Uterus (tissue), 3 donors: ENCODE measurements at regions not wholly inside any gene's neighbourhood (a gene's known extent, or its start where the extent isn't known, plus 50 kb on each side); places are given as distances from the start of the nearest gene placed in this dataset.

Experiments
- DNase-seq, 2 donors: peaks; one replicate each; pipeline ENCODE4 v3.0.0-alpha.2; 2019 to 2020
- H3K27ac ChIP-seq, 2 donors: fragments of 200-600 bp; sonication (generic); 1 replicate in 1 of 2; 2 replicates in 1 of 2; pipeline ENCODE4 v1.5.1; 2016 to 2018
- H3K27me3 ChIP-seq, 2 donors: fragments of 200-600 bp; sonication (generic); one replicate each; pipeline ENCODE4 v1.5.1; 2018 to 2019; ENCODE audit warnings: control low read depth in 1 of 2
- H3K36me3 ChIP-seq, 2 donors: fragments of 200-600 bp; sonication (generic); one replicate each; pipeline ENCODE4 v1.5.1; 2019; ENCODE audit warnings: control low read depth in 1 of 2
- H3K4me1 ChIP-seq, 2 donors: fragments of 200-600 bp; sonication (generic); one replicate each; pipeline ENCODE4 v1.5.1; 2018 to 2019; ENCODE audit warnings: control low read depth in 1 of 2
- H3K4me3 ChIP-seq, 2 donors: fragments of 200-600 bp; sonication (generic); 1 replicate in 1 of 2; 2 replicates in 1 of 2; pipeline ENCODE4 v1.5.1; 2018 to 2019; ENCODE audit warnings: mild to moderate bottlenecking in 1 of 2
- H3K9me3 ChIP-seq, 2 donors: fragments of 200-600 bp; sonication (generic); one replicate each; pipeline ENCODE4 v1.5.1; 2019; ENCODE audit warnings: control low read depth in 1 of 2
- POLR2A ChIP-seq, 2 donors: fragments of 450-650 bp; IDR thresholded peaks; one replicate each; pipeline ENCODE4 v1.6.1; 2016; ENCODE audit warnings: antibody characterized with exemption in 2 of 2, mild to moderate bottlenecking in 1 of 2, moderate library complexity in 1 of 2
- intact Hi-C: fragments of 100-400 bp; cut with DNase I; formaldehyde crosslinking; loops from one replicate; pipeline ENCODE4 v1.15.1; 2023; ENCODE audit warnings: low total_unique reads
- TF ChIP-seq, protein P1 (sequence below), 4 experiments: fragments of 200-600 bp in 2 of 4; fragments of 450-650 bp in 2 of 4; sonication (generic) in 2 of 4; IDR thresholded peaks; one replicate each; pipeline ENCODE4 v1.5.1; 2016 to 2019; ENCODE audit warnings: antibody characterized with exemption in 4 of 4, mild to moderate bottlenecking in 2 of 4, moderate library complexity in 1 of 4
- donor health status: DM: yes; HTN: yes; CAD: no.

DNA sequence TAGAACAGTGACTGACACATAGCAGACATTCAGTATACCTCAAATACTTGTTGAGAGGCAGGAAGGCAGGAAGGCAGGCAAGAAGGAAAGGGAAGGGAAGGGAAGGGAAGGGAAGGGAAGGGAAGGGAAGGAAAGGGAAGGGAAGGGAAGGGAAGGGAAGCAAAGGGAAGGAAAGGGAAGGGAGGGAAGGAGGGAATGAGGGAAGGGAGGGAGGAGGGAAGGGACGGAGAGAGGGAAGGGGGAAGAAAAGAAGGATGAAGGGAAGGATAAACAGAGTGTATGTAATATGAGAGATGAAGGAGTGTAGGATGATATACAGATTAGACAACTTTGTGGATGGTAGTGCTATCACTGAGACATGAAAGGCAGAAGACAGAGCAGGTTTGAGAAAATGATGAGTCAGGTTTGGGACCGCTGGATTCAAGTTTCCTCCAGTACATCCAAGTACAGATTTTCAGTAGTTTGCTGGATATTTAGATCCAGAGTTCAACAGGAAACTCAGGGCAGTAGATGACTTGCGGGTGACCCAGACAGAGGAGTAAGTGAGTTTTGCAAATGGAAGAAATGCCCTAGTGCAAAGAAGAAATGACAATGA, 85.9 kb downstream of the MAFB start:
- H3K4me1 ChIP-seq = no peaks in the 10 kb centered on the region
- H3K27ac ChIP-seq = no peak overlapping the region
- no peaks in the 10 kb centered on the region for H3K27me3 ChIP-seq
- no peaks in the 10 kb centered on the region for H3K9me3 ChIP-seq
- H3K4me3 ChIP-seq = no peak overlapping the region
- no peak for TF ChIP-seq POLR2A (IDR thresholded peaks at IDR 0.05)
- TF ChIP-seq, protein P1, sequence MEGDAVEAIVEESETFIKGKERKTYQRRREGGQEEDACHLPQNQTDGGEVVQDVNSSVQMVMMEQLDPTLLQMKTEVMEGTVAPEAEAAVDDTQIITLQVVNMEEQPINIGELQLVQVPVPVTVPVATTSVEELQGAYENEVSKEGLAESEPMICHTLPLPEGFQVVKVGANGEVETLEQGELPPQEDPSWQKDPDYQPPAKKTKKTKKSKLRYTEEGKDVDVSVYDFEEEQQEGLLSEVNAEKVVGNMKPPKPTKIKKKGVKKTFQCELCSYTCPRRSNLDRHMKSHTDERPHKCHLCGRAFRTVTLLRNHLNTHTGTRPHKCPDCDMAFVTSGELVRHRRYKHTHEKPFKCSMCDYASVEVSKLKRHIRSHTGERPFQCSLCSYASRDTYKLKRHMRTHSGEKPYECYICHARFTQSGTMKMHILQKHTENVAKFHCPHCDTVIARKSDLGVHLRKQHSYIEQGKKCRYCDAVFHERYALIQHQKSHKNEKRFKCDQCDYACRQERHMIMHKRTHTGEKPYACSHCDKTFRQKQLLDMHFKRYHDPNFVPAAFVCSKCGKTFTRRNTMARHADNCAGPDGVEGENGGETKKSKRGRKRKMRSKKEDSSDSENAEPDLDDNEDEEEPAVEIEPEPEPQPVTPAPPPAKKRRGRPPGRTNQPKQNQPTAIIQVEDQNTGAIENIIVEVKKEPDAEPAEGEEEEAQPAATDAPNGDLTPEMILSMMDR (IDR thresholded peaks at IDR 0.05) = no peak
- DNase-seq = no peak
- H3K36me3 ChIP-seq = no peaks in the 10 kb centered on the region
- intact Hi-C loops = no loop called here

DNA sequence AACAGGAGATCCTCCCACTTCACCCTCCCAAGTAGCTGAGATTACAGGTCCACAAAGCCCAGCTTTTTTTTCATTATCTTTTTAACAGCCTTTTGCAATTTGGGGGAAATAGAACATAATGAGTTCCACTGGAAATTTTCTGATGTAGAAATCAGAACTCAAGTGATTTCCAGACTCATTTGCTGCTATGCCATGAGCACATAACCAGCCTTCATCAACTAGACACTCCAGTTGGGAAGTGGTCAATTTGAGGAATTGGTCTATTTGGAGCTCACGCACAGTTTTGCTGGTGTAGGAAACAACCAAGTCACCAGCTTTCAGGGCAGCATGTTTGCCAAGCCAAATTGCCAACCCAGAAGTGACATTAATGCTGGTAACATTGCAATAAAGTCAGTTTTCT, 86.7 kb downstream of the MAFB start:
- TF ChIP-seq POLR2A (IDR thresholded peaks at IDR 0.05) = no peak
- TF ChIP-seq, protein P1 (IDR thresholded peaks at IDR 0.05) = no peak
- H3K27me3 ChIP-seq = no peaks in the 10 kb centered on the region
- no peak for DNase-seq

DNA sequence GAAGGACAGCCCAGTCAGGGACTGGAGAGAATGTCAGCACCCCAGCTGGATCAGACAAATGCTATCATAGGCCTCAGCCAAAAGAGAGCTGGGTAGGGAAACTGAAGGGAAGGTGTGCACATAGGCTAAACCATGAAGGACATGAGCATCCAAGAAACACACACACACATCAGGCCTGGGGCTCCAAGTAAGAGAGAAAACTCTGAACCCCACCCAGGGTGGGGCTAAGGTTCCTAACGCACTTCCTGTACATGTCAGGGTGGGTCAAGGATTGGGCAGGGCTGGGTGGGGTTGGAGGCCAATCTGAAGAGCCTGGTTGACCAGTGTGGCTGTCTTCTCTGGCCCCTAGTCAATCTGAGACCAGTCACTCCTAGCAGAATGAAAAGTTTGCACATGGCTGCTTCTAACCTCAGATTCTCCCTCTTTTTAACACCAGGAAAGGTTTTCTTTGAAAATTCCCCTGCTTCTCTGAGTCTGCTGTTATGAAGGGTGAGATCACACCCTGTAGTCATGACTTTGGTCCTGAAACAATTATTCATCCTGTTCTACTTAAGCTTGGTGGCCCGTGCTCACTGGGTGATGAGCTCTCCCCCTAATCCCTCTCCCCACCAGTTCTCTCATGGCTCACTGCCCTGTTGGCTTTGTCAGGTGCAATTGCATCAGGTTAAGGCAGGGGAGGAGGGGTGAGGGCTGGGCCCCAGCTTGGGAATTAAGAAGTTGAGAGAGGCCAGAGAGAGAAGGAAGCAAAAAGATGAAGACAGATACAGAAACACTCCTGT, 88.4 kb downstream of the MAFB start:
- no peak overlapping the region for H3K27ac ChIP-seq
- H3K9me3 ChIP-seq = no peaks in the 10 kb centered on the region
- no peak for DNase-seq
- H3K4me3 ChIP-seq = no peak overlapping the region
- TF ChIP-seq POLR2A (IDR thresholded peaks at IDR 0.05) = no peak
- TF ChIP-seq, protein P1 (IDR thresholded peaks at IDR 0.05) = no peak
- H3K4me1 ChIP-seq = no peaks in the 10 kb centered on the region
- H3K36me3 ChIP-seq = no peaks in the 10 kb centered on the region
- no peaks in the 10 kb centered on the region for H3K27me3 ChIP-seq
- intact Hi-C loops = no loop called here

More for the DNA sequence above, 86.7 kb downstream of the MAFB start:
- no peak overlapping the region for H3K27ac ChIP-seq
- intact Hi-C loops = no loop called here
- H3K9me3 ChIP-seq = no peaks in the 10 kb centered on the region
- H3K4me3 ChIP-seq = no peak overlapping the region
- H3K4me1 ChIP-seq = no peaks in the 10 kb centered on the region
- no peaks in the 10 kb centered on the region for H3K36me3 ChIP-seq

DNA sequence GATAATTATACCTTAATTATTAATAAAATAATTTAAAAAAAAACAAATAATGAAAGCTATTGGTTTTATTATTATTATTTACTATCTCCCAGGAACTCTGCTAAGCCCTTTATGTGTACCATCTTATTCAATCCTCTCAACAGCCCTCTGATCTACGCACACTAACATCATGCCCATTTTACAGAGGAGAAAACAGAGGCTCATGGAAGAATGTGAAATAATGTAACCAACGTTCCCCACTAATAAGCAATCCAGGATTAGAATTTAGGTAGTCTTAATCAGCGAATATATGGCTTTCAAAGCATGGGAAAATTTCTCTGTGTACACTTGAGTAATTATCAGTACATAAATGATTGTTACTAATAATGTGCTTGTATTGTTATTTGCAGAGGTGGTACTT, 89.0 kb downstream of the MAFB start:
- no peak for DNase-seq
- no peak overlapping the region for H3K27ac ChIP-seq
- intact Hi-C loops = no loop called here
- TF ChIP-seq, protein P1 (IDR thresholded peaks at IDR 0.05) = no peak
- no peak for TF ChIP-seq POLR2A (IDR thresholded peaks at IDR 0.05)
- H3K4me1 ChIP-seq = no peaks in the 10 kb centered on the region
- H3K27me3 ChIP-seq = no peaks in the 10 kb centered on the region
- no peaks in the 10 kb centered on the region for H3K9me3 ChIP-seq
- H3K36me3 ChIP-seq = no peaks in the 10 kb centered on the region
- no peak overlapping the region for H3K4me3 ChIP-seq

DNA sequence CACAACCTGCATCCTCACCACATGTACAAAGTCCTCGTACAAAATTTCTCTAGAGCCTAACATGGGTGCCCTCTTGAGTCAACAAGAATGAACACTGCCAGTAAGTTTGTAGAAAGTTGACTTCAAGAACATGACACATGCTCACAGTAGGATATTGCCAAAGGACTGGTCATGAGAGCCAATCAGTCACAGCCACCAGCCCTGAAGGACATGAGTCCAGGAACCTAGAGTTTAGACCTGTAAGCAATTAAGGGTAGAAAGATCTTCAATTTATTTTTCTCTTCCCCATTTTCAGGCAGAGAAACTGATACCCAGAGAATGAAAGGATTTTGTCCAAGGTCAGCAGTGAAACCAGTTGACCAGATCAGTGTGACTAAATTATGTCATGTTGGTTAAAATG, 96.1 kb downstream of the MAFB start:
- no peaks in the 10 kb centered on the region for H3K4me1 ChIP-seq
- TF ChIP-seq, protein P1 (IDR thresholded peaks at IDR 0.05) = no peak
- no peak for TF ChIP-seq POLR2A (IDR thresholded peaks at IDR 0.05)
- no peaks in the 10 kb centered on the region for H3K27me3 ChIP-seq
- H3K9me3 ChIP-seq = no peaks in the 10 kb centered on the region
- no peaks in the 10 kb centered on the region for H3K36me3 ChIP-seq
- no peak overlapping the region for H3K4me3 ChIP-seq
- intact Hi-C loops = no loop called here
- H3K27ac ChIP-seq = no peak overlapping the region
- DNase-seq = no peak
